Activated T-helper 1 cell treated with anti-CD3 and anti-CD28 coated beads, Interleukin-2, amount 50 U/mL, for 16 hours (primary cell): ENCODE measurements at regions not wholly inside any gene's neighbourhood (a gene's known extent, or its start where the extent isn't known, plus 50 kb on each side); places are given as distances from the start of the nearest gene placed in this dataset.
"Not testable (repeated sequence)": the region's sequence is repeated elsewhere in the genome, so short reads cannot be mapped to it uniquely, and the experiment has no call there.

ENCODE experiments used
- DNase-seq, 2 donors: peaks; one replicate each; pipeline ENCODE4 v3.0.0-alpha.2; 2020; ENCODE audit warnings: low read depth in 1 of 2, low spot score in 1 of 2

DNA sequence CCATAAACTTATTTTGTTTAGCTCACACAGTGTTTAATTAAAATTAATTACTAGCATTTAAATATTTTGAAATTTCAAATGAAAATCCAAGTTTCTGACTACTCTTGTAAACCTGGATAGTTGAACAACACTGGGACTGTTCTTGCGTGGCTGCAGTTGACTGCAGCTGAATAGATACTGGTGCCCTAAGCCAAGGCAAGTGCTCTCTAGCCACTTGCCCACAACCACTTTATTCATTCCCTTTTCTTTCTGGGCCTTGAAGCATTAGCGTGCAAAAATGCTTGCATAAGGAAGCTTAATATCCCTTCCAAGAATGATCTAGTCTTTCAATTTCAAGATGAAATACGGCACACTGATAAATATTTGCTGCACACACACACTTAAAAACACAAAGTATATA, 676.0 kb upstream of the MARCKS start:
- DNase-seq, result no peak

DNA sequence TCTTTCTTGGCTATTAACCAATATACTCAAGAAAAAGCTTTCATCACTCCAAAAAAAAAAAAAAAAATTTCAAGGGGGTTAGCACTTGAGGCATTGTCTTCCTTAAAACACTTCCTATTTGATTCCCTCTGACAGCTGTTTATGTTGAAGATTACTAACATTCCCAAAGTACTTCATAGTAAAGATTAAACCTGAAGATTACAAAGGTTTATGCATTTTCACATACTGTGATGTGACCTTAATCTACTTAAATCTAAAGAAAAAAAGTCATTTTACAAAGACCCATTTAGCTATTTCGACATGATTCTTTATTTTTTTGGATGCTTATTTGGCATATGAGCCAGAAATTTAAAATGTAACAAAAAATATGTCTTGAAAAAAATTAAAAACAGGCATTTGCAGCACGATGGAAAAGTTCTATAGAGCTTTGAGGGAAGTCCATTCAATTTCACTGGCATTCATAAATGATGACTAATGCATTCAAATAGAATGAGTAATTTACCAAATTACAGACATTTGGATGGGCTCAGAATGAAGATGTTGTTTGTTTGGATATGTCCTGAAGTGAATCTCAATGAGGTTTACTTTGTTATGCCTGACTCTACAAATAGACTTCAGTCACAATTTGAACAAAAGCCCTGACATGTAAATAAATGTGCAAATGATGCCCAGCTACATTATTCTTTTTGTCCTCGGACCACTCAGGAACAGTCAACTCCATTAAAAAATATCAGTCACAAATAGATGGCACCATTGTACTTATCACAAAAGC, 674.6 kb upstream of the MARCKS start:
- no peak for DNase-seq

DNA sequence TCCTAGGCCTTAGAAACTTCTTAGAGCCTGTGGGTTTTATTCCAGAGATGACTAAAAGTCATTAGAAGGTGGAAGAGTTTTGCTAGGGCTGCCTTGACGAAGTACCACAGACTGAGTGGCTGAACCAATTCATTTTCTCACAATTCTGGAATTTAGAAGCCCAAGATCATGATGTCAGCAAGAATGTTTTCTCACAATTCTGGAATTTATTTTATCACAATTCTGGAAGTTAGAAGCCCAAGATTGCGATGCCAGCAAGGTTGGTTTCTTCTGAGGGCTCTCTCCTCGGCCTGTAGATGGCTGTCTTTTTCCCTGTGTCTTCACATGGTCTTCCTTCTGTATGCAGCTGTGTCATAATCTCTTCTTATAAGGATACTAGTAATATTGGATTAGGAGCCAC, 672.9 kb upstream of the MARCKS start:
- no peak for DNase-seq

DNA sequence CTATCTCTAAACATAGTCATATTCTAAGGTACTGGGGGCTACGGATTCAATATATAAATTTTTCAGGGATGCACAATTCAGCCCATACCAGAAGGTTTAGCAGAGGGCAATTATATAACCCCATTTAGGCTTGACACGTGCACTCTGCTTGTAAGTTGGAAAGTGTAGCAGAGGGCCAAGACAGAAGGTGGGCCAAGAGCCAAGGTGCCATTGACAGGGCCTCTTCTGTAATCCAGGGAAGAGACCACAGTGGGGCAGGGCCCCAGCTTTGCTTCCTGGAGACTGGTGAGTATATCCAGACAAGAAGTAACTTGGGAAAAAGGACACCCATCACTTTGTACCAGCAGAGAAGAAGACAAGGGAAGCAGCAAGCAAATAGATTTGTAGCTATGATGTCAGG, 672.4 kb upstream of the MARCKS start:
- DNase-seq, result no peak

DNA sequence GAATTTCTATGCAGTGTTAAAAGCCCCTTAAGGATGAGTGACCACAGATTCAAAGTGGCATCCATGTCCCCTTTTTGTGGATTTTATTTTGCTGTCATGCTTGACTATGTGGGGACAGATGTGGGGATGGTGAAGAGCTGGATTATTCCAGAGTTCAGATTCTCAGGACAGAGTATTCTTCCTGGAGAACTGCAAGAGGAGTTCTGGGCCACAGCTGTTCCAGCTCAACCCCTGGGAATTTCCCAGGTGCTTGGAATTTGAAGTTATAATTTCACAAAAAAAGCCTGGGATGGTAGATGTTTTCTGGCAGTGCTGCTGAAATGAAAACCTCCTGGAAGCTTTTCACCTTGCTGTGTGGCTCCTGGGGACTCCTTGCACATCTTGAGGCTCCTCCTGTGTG, 671.8 kb upstream of the MARCKS start:
- DNase-seq, result no peak

DNA sequence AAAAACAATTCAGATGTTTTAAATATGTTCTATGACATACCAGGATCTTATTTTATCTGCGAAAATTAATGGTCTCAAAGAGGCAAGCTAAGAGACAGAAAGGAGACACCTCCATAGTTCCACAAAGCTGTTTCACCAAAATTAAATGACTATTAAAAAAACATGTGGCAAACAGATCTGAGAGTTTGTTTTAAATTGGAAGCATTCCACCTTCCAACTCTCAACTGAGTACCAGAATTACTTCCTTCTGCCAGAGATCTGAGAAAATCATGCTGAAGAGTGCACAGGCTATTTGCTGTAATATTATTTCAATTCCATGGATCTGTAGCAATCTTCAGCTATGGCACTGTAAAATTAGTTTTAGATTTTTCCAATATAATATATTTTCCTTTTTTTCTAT, 669.5 kb upstream of the MARCKS start:
- no peak for DNase-seq

DNA sequence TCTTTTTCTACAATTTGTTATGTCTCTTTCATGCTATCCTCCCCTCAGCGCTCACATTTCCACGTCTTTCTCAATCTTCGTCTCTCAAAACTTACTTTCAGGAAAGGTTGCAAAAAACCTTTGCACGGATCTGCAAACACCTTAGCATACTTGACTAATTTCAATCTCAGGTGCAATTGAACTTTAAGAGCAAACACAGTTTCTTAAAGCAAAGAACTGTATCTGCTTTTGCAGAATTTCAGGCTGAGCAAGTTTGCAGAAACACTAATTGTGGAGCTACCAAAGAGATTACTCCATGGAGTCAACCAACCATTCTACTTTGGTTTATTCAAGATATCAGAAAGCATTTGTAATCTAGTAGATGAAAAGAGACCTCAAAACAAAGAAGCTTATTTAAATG, 668.2 kb upstream of the MARCKS start:
- no peak for DNase-seq

DNA sequence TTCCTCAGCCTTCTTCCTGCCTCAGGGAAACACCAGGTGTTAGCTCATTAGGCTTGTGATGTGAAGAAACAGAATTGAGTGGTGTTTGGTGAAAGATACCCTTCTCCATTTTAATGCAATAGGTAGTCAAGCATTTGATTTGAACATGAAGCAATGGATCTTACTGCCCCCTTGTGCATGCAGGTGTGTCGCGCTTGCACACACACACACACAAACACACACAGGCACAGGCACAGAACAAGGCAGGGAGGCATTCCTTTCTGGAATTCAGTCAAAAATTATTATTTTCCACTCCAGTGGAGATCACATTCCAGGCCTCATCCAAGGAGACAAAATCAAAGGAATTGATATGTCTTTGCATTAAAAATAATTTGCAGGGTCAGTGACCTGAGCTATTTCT, 667.0 kb upstream of the MARCKS start:
- no peak for DNase-seq

DNA sequence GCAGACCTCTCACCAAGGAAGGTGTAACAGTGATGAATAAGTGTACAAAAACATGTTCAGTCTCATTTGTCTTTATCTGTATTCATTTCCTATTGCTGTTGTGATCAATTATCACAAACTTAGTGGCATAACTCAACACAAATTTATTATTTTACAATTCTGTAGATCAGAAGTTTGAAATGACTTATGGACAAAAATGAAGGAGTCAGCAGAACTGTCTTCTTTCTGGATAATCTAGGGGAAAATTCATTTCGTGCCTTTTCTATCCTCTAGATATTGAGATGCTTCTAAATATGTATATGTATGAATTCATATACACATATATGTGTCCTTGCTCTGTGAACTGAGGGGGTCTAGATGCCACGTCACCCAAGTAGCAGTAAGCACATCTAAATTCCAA, 663.1 kb upstream of the MARCKS start:
- DNase-seq, result no peak

DNA sequence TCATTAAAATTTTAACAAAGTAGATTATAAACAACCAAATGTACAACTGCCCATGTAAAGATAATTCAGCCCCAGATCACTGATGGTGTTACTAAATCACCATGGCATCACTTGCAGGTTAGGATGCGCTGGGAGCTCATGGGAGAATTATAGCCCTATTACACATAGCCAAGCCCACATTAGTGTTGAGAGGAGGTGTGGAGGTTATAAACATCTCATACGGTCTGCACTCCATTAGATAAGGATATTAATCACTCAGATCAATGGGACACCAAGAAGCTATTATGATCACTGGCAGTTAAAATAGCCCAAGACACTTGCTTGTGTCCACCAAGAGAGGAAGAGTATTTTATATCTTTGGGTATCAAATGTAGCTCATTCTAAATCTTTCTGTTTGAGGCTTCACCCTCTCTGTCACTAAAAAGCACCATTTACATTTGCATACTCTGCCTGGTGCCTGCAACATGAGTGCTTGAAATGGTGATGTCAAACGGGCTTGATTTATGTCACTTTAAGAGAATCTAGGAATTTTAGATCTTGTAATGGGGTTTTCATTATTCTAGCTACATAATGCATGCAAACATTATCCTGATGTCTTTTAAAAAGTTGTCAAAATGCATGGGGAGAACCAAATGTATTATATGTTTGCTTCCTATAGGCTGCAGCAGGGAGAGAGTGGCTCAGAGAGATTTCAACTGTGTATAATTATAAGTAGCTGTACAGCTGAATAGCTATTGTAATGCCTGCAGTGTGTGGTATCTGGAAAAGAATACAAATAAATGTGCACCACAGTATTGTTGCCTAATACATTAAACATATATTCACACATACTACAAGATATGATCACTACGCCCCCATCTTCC, 654.1 kb upstream of the MARCKS start:
- no peak for DNase-seq

DNA sequence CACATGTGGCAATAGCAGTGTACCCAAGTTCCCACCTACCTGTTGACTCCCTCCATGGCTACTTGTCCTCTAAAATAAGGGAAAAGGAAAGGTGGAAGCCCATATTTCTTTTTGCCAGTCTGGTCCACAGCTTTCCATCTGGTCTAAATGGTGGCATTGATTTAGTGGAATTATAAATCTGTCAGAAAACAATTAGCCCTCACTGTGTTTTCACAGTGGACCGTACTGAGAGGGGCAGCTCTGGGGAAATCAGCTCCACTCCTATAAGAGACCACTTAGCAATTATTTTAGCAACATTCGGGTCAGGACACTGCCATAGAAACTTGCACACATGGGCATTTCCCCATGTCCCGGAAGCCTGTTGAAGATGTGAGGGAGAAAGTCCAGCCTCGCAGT, 653.4 kb upstream of the MARCKS start:
- no peak for DNase-seq

DNA sequence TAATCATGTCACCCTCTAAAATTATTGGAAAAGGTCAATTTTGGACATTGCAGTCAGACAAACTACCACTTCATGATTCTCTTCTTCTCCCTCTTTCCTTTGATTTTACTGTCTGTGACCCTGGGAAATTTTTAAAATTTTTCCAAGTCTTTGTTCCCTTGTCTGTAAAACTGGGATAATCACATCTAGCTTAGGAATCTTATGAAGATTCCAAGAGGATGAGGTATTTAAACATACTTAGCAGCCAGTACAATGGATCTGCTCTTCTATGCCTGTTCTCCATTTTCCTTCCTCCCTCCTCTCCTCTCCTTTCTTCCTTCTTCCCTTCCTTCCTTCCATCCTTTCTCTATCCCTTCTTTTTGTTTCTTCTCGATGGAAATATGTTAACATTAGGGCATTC, 651.6 kb upstream of the MARCKS start:
- DNase-seq, result no peak

DNA sequence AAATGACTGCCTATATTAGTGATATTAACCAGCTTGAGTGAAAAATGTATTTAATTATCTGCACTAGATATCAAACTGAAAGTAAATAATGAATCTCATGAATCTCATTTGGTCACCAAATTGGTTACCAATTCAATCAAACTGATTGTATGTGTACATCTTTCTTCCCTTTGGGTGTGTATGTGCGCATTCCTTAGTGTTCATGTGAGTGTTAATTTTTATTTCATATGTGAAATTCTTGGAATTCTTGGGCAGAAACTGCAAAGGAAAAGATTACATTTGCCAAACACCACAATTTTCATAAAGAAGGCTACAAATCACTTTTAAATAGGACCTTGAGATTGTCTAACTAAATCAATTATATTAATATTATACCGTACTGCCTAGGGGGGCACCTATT, 648.4 kb upstream of the MARCKS start:
- no peak for DNase-seq

DNA sequence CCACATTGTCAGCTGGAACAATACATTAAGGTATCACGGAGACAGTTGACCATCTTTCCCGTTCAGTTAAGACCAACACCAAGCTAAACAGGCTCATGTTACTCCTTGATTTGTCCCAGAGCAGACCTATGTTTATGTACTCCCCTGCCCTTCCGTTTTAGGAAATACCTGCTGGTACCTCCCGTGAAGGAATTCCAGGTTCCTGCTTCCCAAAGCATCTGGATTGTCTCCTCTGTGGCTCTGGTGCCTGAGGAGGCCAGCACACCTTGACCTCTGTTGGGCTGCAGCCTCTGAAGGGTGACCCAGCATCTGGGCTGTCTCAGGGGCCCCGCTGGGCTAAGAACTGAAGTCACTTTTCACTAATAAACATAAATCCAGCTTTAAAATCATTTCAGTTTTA, 647.8 kb upstream of the MARCKS start:
- DNase-seq, result no peak

DNA sequence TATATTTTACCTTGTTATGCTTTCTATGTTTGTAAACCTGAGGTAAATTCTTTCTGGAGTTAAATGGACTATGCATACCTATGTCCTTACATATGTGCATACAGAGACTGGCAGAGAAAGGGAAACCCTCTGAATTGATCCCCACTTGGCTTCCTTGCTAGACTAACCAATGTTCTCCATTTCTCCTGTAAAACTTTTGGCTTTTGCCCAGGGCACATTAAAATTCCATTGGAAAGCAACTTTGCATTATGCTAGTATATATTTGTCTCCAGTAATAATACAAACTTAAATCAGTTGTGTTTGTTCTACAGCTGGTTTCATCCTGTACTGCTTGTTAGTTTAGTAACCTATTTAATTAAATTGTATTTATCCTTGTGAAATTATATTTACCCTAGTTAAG, 646.0 kb upstream of the MARCKS start:
- no peak for DNase-seq

DNA sequence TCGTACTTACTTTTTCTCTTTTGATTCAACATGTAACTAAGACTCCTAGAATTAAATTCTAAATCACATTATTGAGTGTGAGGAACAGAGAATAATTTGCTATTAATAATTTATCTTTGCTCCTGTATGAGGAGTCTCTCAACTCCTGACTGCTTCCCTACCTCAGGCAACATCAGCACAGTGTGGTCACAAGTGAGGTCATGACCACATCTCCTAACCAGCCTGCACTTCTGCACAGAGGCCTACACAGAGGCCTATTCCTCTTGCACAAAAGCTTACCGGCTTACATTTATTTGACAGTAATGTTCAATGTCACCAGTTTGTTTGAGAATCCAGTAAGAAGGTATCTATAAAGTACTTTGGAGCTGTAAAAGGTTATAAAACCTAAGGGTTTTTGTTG, 637.4 kb upstream of the MARCKS start:
- no peak for DNase-seq

DNA sequence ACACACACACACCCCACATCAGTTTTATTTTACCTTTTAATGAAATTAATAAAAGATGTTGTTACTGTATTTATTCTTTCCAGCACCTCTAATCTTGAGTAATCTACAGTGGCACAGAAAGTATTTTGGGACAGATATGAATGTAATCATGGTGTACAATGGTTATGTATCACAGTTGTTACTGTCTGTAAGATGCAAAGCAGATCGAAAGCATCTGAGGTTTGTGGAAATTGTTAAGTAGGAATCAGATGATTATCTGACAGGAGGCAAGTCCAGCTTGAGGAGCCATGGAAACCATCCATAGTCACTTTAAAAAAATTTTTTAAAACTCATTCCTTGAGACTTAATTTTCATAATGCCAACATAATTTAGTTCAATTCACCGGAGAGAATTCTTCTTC, 636.3 kb upstream of the MARCKS start:
- DNase-seq, result no peak

DNA sequence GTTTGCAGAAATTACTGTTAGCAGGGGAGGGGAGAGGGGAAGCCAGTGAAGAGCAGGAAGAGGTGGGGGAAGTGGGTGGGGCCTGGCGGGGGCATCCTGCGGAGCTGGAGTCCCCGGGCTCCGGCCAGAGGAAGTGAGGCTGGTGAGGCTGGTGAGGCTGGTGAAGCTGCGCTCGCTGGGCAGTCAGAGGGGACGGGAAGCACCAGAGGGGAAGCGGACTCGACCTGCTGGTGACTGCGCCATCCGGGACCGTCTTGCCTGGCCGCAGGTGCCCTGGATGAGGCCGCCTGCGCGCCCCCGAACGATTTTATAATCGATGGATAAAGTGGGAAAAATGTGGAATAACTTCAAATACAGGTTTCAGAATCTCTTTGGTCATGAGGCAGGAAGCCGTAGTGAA, 635.3 kb upstream of the MARCKS start:
- DNase-seq, result no peak

DNA sequence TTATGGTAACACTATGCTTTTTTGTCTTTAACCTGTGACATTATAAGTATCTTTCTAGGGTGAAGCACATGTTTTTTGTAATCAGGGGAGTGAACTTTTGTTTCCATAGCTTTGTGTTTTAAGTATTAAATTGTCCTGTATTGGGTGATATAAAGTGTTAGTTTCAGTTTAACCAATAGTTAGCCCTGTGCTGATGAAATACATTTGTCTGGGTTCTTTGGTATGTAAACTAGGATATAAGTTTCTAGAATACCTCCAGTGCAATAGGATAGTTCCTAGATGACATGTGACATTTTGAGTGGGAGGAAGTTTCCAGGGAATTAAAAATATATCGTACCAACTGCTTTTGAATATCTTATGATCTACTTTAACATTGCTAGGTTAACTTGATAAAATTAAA, 611.0 kb upstream of the MARCKS start:
- DNase-seq, result no peak

DNA sequence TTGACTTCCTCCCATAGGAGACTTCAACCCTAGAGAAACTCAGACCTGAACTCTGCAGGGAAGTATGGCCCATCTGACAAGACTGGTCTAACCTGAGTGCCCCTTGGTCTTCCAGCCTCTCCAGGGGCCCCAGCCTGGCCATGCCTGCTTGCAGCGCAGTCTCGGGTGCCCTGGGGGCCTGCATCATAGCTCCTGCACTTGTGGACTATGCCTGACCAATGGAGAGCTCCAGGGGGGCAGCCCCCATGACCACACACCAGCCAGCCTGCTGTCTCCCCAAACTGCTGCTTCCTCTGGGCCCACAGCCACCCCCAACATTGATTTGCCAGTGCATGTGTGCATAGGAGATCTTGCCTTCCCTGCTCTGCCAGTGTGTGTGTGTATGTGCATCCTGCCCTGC, 608.6 kb upstream of the MARCKS start:
- DNase-seq, result no peak

DNA sequence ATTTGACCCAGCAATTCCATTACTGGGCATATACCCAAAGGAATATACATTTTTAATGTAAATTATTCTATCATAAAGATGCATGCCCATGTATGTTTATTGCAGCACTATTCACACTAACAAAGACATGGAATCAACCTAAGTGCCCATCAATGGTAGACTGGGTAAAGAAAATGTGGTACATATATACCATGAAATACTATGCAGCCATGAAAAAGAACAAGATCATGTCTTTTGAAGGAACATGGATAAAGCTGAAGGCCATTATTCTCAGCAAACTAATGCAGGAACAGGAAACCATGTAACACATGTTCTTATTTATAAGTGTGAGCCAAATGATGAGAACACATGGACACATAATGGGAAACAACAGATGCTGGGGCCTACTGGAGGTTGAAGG, 603.0 kb upstream of the MARCKS start:
- not testable (repeated sequence) for DNase-seq

DNA sequence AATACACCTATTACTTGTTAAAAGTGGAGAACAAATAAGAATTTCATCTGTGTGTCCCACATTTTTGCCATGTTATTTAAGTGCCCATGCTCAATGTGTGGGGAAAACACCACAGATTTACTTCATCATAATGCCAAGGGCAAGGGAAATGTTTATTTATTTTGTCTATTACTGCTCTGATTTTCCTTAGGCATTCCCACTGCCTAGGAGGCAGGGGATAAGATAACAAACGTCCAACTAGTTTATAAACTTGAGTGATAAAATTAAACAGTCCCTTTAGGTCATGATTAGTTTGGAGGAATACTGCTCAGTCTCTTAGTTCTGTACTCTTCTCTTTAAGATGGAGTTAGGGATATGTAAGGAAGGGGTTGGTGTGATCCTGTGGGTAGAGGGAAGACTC, 598.4 kb upstream of the MARCKS start:
- no peak for DNase-seq

DNA sequence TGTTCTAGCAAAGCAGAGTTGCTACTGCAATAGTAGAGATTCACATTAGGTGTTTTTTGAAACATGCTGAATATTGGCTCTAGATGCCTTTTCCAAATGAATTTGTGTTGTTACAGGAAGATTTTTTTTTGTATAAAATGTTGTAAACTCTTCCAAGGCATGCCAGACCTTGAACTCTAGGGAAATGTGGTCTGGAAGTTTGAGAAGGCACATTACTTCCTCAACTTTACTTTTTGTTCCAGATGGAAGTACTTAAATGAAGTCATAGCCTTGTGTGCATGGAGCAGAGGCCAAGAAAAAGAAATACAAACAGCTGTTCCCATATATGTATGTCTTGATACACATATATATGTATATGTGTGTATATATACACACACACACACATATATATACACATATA, 585.7 kb upstream of the MARCKS start:
- no peak for DNase-seq
